ENCODE measurements at regions not wholly inside any gene's neighbourhood (a gene's known extent, or its start where the extent isn't known, plus 50 kb on each side); places are given as distances from the start of the nearest gene placed in this dataset.

GRCh38 chr6:85396159-85396808, 53.6 kb upstream of the NT5E start:
- ATAC-seq (ENCODE audit: insufficient number of reproducible peaks, low FRiP score, low read depth) (no peak), DNase-seq (ENCODE audit: low spot score) (no peak)
- no peak overlapping the region for H3K4me3 ChIP-seq

GRCh38 chr6:85395746-85396145, 54.1 kb upstream of the NT5E start:
- no peaks in the 10 kb centered on the region for H3K9me3 ChIP-seq
- no peak for TF ChIP-seq CTCF (IDR thresholded peaks at IDR 0.05)
- ATAC-seq (ENCODE audit: insufficient number of reproducible peaks, low FRiP score, low read depth) (no peak), DNase-seq (ENCODE audit: low spot score) (no peak)
- H3K27ac ChIP-seq, result no peak overlapping the region
- H3K4me3 ChIP-seq, result no peak overlapping the region
- H3K27me3 ChIP-seq (replicated peaks; ENCODE audit: insufficient read depth), result no peaks in the 10 kb centered on the region
- no peaks in the 10 kb centered on the region for H3K36me3 ChIP-seq
- peaks cover 0 to 7% of the 10 kb centered on the region in 2 donors for H3K4me1 ChIP-seq (ENCODE audit: control insufficient read depth in 1 of 2, low read depth in 2 of 2)

More at GRCh38 chr6:85396159-85396808, 53.6 kb upstream of the NT5E start:
- Histone ChIP-seq H3K9me3 (no peaks in the 10 kb centered on the region), H3K4me1 (ENCODE audit: control insufficient read depth in 1 of 2, low read depth in 2 of 2) (peaks cover 0 to 7% of the 10 kb centered on the region in 2 donors), H3K27ac (no peak overlapping the region), H3K27me3 (replicated peaks; ENCODE audit: insufficient read depth) (no peaks in the 10 kb centered on the region), H3K36me3 (no peaks in the 10 kb centered on the region)
- TF ChIP-seq CTCF (IDR thresholded peaks at IDR 0.05), result no peak

- Histone ChIP-seq H3K4me3 (no peak overlapping the region), H3K27ac (no peak overlapping the region), H3K9me3 (no peaks in the 10 kb centered on the region), H3K36me3 (no peaks in the 10 kb centered on the region), H3K27me3 (replicated peaks; ENCODE audit: insufficient read depth) (no peaks in the 10 kb centered on the region), H3K4me1 (ENCODE audit: control insufficient read depth in 1 of 2, low read depth in 2 of 2) (peaks cover 0 to 7% of the 10 kb centered on the region in 2 donors)
- no peak for DNase-seq (ENCODE audit: low spot score)
- no peak for ATAC-seq (ENCODE audit: insufficient number of reproducible peaks, low FRiP score, low read depth)
- TF ChIP-seq CTCF (IDR thresholded peaks at IDR 0.05), result no peak
Measured at GRCh38 chr6:85394853-85395538, 54.9 kb upstream of the NT5E start.

GRCh38 chr6:85394199-85394598, 55.7 kb upstream of the NT5E start:
- ATAC-seq (ENCODE audit: insufficient number of reproducible peaks, low FRiP score, low read depth), result no peak
- Histone ChIP-seq H3K4me3 (no peak overlapping the region), H3K4me1 (ENCODE audit: control insufficient read depth in 1 of 2, low read depth in 2 of 2) (peaks cover 0 to 7% of the 10 kb centered on the region in 2 donors), H3K36me3 (no peaks in the 10 kb centered on the region), H3K27ac (no peak overlapping the region), H3K9me3 (no peaks in the 10 kb centered on the region), H3K27me3 (replicated peaks; ENCODE audit: insufficient read depth) (no peaks in the 10 kb centered on the region)
- DNase-seq (ENCODE audit: low spot score), result no peak
- no peak for TF ChIP-seq CTCF (IDR thresholded peaks at IDR 0.05)

GRCh38 chr6:85392379-85392778, 57.5 kb upstream of the NT5E start:
- no peaks in the 10 kb centered on the region for H3K27me3 ChIP-seq (replicated peaks; ENCODE audit: insufficient read depth)
- no peaks in the 10 kb centered on the region for H3K9me3 ChIP-seq
- no peaks in the 10 kb centered on the region for H3K36me3 ChIP-seq
- no peak for ATAC-seq (ENCODE audit: insufficient number of reproducible peaks, low FRiP score, low read depth)
- H3K4me1 ChIP-seq (ENCODE audit: control insufficient read depth in 1 of 2, low read depth in 2 of 2), result peaks cover 0 to 7% of the 10 kb centered on the region in 2 donors
- no peak overlapping the region for H3K27ac ChIP-seq
- DNase-seq (ENCODE audit: low spot score), result no peak
- H3K4me3 ChIP-seq, result no peak overlapping the region
- TF ChIP-seq CTCF (IDR thresholded peaks at IDR 0.05), result no peak

Measured in thoracic aorta (tissue), 2 donors.